ENCODE measurements at regions not wholly inside any gene's neighbourhood (a gene's known extent, or its start where the extent isn't known, plus 50 kb on each side); places are given as distances from the start of the nearest gene placed in this dataset.
"Not testable (repeated sequence)": the region's sequence is repeated elsewhere in the genome, so short reads cannot be mapped to it uniquely, and the experiment has no call there.

DNA sequence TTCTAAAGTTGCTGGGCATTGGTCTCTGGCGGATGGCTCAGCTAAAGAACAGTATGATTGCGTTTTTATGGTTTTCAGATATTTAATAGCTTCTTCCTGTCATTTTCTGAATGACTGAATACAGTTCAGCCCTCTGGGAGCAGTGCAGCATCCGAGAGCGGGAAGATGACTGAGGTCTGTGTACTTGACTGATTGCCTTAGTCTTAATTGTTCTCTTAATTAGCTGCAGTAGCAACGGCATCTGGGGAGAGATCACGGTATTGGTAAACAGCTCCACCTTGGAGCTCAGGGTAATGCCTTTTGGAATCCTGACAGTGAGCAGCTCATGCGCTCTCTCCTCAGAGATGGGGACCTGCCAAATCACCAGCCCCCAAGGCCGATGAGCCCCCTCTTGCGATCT is 481.4 kb upstream of the SPRED2 start:
- DNase-seq (ENCODE audit: low spot score): no peak

DNA sequence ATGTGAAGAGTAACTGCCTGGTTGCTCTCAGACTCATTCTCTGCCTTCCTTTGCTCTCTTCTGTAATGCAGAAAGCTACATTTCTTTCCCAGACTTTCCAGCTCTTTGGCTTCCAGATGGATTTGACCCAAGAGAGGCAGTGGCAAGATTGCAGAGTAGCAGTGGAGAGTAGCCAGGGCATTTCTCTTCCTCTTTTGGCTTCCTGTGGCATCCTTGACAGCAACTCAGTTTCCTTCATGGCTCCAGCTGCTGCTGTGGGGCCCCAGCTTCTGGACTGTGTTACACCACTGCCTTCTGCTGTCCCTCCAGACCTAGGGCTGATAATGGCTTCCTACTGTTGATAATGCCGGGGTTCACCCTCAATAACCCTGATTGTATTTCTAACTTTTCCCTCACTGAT is 469.4 kb upstream of the SPRED2 start:
- no peak for DNase-seq (ENCODE audit: low spot score)

DNA sequence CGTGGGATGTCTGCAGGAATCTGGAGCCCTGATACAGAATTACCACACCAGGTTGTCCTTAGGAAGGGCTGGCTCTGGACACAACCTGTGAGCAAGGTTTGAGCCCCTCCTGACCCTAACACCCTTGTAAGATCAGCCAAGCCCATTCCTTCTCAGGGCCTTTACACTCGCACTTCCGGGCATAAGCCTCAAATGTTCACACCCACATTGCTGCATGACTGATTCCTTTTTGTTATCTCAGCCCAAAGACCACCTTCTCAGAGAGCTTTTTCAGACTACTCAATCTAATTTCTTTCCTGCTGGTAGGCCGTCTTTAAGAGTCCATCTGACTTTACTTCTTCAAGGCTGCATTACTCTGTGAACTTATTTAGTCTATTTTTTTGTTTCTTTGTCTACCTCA is 464.0 kb upstream of the SPRED2 start:
- no peak for DNase-seq (ENCODE audit: low spot score)

DNA sequence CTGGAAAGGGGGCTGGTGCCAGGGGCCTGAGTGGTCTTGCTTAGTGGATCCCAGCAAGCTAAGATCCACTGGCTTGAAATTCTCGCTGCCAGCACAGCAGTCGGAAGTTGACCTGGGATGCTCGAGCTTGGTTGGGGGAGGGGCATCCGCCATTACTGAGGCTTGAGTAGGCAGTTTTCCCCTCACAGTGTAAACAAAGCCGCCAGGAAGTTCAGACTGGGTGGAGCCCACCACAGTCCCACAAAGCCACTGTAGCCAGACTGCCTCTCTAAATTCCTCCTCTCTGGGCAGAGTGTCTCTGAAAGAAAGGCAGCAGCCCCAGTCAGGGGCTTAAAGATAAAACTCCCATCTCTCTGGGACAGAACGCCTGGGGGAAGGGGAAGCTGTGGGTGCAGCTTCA is 457.7 kb upstream of the SPRED2 start:
- DNase-seq (ENCODE audit: low spot score): not testable (repeated sequence)

DNA sequence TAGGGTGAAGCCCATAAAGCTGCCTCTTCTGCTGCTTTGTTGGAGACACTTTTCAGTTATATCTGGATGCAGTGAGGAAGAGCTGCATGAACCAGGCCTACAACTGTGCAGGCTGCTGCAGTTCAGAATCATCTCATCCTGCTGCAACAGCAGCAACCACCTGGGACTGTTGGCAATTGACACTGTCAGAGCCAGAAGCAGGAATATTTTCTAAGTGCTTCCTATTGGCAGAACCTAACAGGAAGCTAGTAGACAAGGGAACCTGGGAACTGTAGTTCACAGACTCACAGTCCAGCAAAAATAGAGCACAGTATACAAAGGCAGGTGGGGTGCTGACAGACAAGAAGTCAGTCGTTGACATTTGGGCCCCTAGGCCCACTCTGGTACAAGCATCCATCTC is 452.9 kb upstream of the SPRED2 start:
- no peak for DNase-seq (ENCODE audit: low spot score)

DNA sequence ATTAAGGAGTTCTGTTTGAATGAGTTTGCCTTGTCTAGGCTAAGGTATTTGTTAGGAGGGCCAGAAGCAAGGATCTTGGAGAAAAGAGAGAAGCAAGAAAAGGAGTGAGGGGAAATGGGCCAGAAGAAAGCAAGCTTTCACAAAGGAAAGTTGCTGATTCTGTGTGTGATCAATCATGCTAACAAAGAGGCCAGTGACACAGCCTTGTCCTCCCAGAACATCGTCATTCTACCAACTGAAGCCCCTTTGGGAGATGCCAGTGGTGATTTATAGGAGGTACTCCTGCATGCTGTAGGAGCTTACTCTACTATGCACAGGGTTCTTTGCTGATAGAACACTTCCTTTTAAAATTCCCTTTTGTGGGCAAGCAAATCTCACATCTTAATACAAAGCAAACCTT is 449.2 kb upstream of the SPRED2 start:
- no peak for DNase-seq (ENCODE audit: low spot score)

DNA sequence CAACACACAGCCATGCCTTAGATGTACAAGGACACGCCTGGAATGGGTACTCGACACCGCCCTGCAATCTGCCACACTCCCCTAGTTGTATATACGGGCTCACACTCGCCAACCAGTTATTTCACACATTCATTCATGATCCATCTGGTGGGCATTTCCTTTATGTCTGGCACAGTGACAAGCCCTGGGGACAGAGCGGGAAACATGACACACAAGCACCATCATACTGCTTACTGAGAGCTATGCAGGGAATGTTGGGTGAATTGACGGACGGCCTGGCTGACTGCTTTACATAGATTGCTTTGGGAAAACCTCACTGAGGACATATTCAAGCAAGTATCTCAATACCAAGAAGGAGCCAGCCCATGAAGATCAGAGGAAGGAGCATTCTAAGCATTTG is 448.0 kb upstream of the SPRED2 start:
- no peak for DNase-seq (ENCODE audit: low spot score)

DNA sequence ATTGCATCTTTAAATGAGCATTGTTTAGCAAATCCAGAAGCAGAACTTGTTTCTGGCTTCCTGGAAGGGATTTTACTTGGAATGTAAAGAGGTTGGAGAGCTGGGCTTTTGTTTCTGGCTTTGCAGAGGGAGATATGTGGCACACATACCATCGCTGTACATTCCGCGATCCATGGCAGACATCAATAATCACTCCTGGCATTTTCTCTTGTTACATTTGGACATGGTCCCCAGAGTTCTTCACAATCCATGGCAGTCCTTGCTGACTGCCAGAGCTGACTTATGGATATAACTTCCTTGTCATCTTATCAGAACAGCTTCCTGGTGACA is 445.6 kb upstream of the SPRED2 start:
- DNase-seq (ENCODE audit: low spot score): no peak

DNA sequence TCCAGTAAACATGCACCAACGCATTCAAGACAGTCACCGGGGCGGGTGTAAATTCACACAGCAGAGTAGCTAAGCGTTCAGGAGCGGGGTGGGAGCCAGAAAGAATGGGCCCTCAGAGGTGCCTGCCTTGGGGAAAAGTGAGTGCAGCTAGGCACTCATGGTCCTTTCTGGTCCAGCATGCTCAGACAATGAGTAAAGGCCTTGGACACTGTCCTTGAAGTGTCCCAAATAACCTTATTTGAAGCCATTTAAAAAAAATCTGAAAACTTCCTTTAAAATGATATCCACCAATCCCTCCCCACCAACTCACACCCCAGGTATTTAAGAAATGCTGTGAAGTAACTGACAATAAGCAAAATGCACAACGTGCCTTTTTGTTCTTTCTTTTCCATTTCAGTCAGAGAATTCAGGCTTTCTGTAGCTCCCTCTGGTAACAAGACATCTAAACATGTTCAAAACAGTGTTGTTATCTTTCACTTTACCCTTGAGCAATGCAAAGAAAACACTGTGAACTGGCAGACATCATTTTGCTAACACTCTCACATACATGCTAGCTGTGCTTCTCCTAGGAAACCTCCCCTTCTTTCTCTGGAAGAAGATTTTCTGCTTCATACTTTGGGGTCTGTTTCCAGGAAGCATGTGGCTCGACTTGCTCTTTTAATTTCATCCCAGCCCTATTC is 445.1 kb upstream of the SPRED2 start:
- no peak for DNase-seq (ENCODE audit: low spot score)

DNA sequence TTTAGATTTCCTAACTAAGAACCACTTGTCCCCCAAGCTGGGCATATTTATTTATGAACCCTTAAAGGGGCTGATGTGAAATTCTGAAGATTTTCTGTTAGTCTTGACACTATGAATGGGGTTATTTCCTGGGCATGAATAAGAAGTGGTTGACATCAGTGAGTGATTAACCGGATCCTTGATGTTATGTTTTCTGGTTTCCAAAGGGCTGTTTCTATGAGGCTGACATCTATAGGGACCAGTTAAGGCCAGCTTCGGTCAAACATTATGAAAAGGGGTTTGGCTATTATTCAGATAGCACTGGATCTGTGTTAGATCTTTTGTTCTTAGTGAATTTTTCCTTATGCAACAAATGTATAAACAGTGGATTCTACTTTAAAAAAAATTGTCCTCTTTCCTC is 443.7 kb upstream of the SPRED2 start:
- DNase-seq (ENCODE audit: low spot score): no peak

DNA sequence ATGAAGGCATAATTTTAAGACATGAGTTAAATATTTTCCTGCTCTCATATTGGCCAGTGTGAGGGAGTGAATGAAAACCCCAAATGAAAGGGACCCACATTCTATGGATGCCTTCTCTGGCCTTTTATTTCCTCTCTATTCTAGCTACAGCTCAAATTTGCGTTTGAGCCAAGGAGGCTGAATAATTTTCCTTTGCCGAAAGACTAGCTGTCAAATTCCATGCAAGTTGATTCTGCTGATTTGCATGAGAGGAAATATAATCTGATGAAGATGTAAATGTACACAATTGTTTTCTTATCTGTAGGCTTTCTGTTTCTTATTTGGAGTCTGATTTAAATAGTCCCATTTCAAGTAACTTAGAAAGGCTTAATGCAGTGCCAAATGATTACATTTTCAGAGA is 438.4 kb upstream of the SPRED2 start:
- no peak for DNase-seq (ENCODE audit: low spot score)

DNA sequence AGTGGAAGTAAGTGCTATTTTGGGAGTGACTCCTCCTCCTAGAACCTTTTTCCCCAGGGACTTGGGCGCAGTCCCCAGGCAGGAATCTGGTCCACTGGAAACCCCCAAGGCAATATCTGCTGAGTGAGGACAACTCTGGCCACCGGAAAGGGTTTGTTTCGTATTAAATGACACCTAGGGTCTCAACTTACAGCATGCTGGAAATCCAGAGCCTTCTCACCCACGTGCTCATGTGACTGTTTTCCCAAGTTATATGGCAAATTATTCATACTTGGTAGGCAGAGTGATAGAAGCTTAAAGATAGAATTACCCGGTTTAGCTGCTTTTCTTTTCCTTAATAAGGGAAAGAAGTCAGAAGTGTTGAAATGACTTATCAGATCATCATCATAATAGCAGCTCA is 436.9 kb upstream of the SPRED2 start:
- no peak for DNase-seq (ENCODE audit: low spot score)

DNA sequence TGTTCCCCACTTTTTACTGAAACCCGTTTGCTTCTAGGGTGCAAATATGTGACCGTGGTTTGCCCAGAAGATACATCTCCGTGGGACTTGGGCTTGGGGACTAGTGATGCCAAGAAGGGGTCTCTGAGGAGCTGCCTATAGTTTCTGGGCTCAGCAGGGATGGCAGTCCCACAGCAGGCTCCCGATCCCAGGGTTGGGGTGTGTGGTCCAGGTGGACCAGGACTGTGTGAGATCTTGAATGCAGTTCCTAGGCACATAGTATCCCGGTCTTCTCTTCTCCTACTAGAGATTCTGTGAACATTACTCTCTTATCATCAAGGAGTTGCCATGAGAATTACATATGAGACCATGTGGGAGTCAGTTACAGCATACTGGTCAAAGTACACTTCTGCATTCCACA is 435.8 kb upstream of the SPRED2 start:
- no peak for DNase-seq (ENCODE audit: low spot score)

DNA sequence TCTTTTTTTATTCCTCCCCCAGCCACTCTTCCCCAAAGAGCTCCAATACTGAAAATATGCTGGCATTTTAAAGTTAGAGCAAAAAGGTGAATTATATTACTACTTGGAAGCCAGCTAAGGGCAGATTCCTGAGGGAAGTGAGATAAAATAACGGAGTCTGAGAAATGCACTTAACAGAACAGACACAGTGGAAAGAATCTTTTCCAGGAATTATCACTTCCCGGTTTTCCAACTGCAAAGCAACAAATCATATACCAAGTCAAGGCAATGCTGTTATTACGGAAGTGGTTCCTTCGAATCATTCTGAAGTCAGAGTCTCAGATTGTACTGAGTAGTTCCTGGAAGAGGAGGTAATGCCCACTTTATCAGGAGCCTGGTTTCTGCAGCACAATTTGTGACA is 435.0 kb upstream of the SPRED2 start:
- no peak for DNase-seq (ENCODE audit: low spot score)

DNA sequence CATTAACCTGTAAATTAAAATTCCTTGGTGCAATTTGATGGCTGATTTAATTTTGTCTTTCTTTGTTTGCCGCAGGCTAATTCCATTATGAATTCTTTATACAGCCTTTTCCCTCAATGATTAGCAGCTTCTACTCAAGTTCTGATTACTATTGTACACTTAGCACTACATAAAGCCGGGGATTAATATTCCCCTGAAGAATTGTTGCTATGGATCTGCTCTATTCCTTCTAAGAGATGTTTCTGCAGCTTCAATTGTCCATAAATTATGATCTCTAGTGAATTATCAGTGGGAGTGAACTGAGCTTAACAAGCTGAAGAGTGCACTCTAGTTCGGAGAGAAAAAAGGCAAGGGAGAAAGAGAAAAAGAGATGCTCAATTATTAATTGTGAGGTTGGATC is 433.7 kb upstream of the SPRED2 start:
- DNase-seq (ENCODE audit: low spot score): no peak

DNA sequence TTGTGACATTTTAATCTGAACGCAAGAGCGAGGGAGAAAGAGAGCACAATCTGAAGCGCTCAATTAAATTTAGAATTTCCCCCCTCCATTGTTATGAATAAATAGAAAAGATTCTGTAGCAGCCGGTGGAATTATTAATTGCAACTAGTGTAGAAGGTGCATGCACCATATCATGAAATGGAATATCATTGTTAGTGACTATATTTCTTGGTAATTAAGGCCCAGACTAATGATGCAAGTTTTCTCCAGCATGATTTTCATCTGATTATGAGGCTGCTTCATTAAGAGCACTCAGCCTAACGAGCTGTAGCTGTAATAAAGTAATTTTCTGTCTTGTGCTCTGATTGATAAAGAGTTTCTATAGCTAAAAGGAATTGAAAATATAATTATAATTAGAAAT is 432.2 kb upstream of the SPRED2 start:
- no peak for DNase-seq (ENCODE audit: low spot score)

DNA sequence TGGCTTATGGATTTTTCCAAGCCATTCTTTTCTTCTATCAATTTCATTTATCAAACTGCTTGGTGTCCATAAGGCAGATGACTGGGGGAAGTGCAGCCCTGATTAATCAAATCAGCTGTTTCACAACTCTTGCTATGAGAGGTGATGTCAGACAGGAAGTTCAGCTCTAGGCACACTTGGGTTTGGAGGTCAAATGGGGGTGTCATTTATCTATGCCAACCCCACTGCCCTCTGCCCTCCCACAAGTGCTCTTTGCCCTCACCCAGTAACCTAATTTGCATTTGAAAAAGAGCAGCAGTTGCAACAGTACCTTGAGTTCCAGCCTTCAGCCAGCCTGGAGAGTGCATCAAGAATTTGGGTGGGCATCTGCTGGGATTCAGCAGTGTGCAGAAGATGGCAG is 431.3 kb upstream of the SPRED2 start:
- DNase-seq (ENCODE audit: low spot score): no peak

DNA sequence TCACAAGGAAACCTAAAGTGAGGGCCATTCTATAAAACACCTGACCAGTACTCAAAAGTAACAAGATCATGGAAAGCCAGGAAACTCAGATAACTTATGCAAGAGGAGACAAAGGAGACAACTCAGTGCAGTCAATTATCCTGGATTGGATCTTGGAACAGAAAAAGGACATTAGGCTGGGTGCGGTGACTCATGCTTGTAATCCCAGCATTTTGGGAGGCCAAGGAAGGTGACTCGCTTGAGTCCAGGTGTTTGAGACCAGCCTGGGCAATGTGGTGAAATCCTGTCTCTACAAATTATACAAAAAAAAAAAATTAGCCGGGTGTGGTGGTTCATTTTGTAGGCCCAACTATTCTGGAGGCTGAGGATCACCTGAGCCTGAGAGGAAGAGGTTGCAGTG is 424.5 kb upstream of the SPRED2 start:
- no peak for DNase-seq (ENCODE audit: low spot score)

DNA sequence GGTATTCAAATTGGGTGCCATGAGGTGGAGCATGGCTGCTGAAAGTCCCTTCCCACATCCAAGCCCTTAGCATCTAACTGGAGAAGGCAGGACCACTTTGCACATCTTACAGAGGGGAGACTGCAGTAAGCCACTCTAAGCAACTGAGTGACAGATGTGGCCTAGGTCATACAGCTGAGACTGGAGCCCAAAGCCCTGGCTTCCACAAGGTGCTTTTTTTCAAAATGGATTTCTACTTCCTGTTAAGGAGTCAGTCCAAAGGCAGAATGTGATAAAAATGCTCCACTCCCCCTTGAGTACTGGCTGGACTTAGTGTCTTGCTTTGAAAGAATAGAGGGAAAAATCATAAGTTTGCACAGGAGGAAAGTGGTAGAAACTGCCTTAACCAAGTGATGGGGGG is 424.0 kb upstream of the SPRED2 start:
- no peak for DNase-seq (ENCODE audit: low spot score)

DNA sequence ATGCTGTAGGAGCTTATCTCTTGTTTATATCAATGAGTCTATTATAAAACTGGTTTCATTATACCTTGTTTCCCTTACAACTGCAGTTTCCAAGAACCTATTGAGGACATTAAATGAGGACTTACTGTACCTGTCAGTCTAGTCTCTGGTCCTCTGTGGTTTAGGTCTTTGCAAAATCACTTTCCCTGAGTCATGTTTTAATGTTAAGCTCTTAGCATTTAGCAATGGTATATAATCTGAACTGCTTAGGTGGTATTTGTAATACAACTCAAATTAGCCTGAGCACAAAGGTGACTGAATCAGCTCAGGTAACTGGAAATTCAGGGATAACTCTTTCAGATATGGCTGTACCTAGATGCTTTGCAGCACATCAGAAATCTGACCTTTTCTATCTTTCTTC is 418.3 kb upstream of the SPRED2 start:
- DNase-seq (ENCODE audit: low spot score): no peak

DNA sequence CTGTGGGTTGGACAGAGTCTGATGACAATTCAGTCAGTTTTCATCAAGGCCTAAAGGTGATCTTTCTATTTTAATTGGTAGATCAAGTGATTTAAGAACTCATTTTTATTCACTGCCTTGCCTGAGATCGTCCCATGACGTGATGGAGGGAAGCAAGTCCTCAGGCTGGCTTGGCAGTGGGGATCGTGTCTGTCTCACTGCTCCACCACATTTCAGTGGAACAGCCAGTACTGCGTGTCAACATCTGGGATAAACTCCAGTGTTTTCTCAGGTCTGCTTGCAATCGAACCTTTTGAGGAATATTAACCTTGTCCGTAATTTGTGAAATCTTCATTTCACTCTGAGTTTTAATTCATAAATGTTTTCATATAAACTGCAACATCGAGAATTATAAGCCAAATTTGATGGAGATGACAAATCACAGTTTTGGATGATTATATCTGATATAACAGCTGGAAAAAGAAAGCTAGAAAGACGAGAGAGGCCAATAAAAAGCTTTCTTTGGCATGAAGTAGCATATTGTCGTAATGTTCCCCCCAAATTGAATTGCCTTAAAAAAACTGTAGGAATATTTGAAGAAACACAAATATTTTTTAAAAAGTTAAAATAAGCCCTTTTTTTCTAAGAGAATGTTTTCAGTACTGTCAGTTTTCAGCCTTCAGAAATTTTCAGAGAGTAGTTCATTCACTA is 414.7 kb upstream of the SPRED2 start:
- DNase-seq (ENCODE audit: low spot score): no peak

DNA sequence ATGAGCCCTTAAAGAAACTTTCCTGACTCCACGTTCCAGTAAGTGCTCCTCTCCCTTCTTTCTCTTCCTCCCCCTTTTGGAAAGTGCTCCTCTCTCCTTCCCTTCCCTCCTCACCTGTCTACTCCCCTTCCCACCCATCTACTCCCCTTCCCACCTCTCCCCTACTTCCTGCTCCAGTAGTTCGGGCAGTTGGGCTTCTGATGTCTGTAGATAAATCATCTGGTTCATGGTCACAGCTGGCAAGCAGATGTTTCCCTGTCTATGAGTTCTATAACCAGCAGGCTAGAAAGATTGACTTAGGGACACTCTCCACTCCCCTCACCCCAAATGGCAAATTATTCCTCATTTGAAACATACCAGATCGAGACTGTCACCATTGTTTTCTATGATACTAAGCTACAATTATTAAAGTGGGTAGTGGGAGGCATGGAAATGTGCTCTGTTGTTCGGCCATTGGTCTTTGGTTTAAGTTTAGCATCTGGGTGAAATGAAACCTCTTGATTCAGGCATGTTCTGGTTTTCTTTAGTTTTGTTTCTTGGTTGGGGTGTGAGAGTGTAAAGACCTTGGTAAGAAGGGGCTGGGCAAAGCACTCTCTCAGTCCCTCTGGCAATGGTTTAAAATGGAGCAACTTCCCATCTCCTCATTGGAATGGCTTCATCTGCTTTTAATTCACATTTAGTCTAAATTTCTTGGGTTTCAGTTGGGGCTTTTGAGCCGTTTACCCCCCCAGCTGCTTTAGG is 413.2 kb upstream of the SPRED2 start:
- no peak for DNase-seq (ENCODE audit: low spot score)

DNA sequence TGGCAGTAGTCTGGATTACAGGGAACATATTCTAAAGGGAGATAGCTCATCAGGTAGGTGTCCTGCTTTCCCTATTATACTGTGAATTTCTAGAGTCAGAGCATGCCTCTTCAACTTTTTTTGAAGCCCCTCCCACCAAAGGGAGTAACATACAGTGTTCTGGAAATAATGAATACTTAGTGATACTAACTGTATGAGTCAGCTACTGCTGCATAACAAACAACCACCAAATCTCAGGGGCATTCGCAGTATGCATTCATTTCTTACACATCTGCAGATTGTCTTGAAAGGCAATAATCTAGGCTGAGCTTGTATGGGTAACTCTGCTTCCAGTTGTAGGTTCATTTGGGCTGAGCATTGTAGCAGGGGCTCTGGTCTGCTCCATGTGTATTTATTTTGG is 409.7 kb upstream of the SPRED2 start:
- no peak for DNase-seq (ENCODE audit: low spot score)
